ENCODE measurements at regions not wholly inside any gene's neighbourhood (a gene's known extent, or its start where the extent isn't known, plus 50 kb on each side); places are given as distances from the start of the nearest gene placed in this dataset.

DNA sequence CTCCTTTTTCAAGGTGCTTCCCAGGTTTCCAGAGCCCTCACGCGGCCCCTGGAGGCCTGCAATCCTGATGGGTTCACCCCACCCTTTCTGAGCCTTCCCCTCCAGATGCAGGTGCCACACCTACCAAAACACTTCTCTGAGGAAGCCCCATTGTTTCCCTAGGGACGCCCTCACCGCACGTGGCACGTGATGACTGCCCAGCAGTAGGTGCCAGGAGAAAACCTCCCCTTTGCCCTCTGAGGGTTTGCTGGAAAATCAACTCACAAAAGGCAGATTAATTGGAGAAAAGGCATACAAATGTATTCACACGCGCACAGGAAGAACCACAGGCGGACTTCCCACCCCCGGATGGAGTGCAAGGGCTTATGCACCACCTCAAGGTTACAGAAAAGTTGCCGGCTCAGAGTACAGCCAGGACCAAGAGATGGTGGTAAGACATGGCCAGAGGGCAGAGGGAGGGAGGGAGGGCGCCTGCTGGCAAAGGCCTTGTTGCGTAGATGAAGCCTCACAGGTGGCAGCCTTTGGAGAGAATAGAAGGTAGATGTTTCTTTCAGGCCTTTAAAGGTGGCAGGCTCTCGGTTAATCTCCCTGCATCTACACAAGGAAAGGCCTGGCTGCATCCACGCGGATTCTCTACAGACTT, 269.4 kb upstream of the RAB6C start:
- no peak for DNase-seq (ENCODE audit: low read depth)
- no peak overlapping the region for H3K4me3 ChIP-seq (replicated peaks; ENCODE audit: low read depth, low read length)
- TF ChIP-seq, protein P1, sequence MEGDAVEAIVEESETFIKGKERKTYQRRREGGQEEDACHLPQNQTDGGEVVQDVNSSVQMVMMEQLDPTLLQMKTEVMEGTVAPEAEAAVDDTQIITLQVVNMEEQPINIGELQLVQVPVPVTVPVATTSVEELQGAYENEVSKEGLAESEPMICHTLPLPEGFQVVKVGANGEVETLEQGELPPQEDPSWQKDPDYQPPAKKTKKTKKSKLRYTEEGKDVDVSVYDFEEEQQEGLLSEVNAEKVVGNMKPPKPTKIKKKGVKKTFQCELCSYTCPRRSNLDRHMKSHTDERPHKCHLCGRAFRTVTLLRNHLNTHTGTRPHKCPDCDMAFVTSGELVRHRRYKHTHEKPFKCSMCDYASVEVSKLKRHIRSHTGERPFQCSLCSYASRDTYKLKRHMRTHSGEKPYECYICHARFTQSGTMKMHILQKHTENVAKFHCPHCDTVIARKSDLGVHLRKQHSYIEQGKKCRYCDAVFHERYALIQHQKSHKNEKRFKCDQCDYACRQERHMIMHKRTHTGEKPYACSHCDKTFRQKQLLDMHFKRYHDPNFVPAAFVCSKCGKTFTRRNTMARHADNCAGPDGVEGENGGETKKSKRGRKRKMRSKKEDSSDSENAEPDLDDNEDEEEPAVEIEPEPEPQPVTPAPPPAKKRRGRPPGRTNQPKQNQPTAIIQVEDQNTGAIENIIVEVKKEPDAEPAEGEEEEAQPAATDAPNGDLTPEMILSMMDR (IDR thresholded peaks at IDR 0.05; ENCODE audit: low read length, missing control alignments), result no peak

GRCh38 chr2:129710670-129711495, 268.6 kb upstream of the RAB6C start:
- no peak overlapping the region for H3K4me3 ChIP-seq (replicated peaks; ENCODE audit: low read depth, low read length)
- TF ChIP-seq, protein P1 (IDR thresholded peaks at IDR 0.05; ENCODE audit: low read length, missing control alignments), result no peak
- DNase-seq (ENCODE audit: low read depth), result no peak

DNA sequence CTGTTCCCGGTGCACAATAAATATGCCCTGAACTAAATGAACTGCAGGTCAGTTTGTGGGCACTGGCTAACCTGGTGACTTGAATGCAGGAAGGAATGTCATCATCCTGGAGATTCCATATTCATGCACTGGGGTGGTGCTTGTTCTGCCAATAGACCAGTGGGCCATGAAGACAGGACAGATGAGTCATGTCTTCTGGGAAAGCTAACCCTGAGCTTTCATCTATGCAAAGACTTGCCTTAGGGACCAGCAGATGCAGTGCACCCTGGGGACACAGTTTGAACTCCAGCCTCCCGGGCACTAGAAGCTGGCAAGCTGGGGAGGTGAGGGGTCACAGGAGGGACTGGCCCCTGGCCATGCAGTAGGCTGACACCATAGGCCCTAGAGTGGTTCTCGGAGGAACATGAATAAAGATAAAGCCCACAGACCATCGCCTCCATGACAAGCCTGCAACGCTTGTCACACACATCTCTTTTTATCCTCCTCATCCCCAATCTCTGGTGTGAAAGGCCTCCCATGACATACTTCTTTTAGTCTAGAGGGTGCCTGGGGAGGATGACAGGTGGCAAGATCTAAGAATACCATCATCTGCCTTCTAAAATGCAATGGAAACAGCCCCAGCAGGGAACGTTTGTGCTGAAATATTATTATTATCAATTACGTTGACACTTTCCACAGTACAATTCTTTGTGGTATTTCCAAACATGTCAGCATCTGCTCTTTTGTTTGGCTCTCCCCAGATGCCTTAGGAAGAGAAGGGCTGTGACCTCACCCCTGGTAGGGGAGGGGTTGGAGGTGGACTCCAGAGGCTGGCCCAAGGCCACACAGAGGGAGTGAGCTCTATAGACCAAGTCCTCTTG, 267.4 kb upstream of the RAB6C start:
- no peak for DNase-seq (ENCODE audit: low read depth)
- TF ChIP-seq, protein P1 (IDR thresholded peaks at IDR 0.05; ENCODE audit: low read length, missing control alignments), result no peak
- H3K4me3 ChIP-seq (replicated peaks; ENCODE audit: low read depth, low read length), result no peak overlapping the region

DNA sequence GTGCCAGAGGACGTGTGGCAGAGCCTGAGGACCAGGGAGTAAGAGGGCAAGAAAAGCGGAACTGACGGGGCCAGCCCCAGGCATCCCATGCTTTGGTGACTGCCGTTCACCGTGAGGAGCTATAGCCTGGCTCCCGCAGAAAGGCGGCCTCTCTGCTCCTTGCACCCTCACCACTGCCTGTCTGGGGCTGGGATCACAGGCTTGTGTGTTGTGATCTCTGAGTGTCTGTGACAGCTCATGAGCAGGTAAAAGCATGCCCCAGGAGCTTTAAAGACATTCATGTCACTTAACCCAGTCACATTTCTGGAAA, 266.8 kb upstream of the RAB6C start:
- no peak for DNase-seq (ENCODE audit: low read depth)

GRCh38 chr2:129713337-129713736, 266.1 kb upstream of the RAB6C start:
- no peak overlapping the region for H3K4me3 ChIP-seq (replicated peaks; ENCODE audit: low read depth, low read length)
- TF ChIP-seq, protein P1 (IDR thresholded peaks at IDR 0.05; ENCODE audit: low read length, missing control alignments), result no peak
- DNase-seq (ENCODE audit: low read depth), result no peak

More for the DNA sequence above, 266.8 kb upstream of the RAB6C start:
- TF ChIP-seq, protein P1 (IDR thresholded peaks at IDR 0.05; ENCODE audit: low read length, missing control alignments), result no peak
- no peak overlapping the region for H3K4me3 ChIP-seq (replicated peaks; ENCODE audit: low read depth, low read length)

DNA sequence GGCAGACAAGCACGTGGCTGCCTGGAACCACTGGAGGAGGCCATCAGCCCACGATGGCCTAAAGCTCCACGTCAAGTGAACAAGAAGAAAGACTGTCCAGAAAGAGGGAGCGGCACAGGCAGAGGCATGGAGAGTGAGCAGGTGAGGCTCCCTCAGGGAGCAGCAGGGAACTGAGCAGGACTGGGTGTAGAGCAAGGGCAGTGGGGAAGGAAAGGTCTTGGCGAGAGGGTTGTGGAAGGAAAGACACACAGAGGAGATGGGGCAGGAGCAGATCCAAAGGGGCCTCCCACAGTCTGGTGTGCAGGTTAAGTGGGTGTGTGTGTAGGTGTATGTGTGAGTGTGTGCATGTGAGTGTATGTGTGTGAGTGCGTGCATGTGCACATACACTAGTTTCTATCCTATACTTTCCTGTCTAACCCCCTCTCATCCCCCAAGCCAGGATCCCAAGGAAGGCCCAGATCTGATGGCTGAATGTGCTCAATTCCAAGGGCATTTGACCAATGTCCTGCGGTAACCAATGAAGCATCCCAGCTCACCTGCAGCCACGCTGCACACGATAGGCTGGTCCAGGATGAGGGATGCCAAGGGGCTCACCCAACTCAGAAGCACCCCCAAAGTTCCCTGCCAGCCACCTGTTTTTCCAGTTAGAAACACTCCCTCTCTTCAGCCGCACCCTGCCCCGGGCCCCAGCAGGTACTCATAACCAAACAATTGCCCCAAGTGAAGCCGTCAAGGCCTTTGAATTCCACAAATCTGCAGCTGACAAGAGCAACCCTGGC, 262.5 kb upstream of the RAB6C start:
- no peak for DNase-seq (ENCODE audit: low read depth)
- no peak overlapping the region for H3K4me3 ChIP-seq (replicated peaks; ENCODE audit: low read depth, low read length)
- TF ChIP-seq, protein P1 (IDR thresholded peaks at IDR 0.05; ENCODE audit: low read length, missing control alignments), result no peak
